ENCODE measurements at regions not wholly inside any gene's neighbourhood (a gene's known extent, or its start where the extent isn't known, plus 50 kb on each side); places are given as distances from the start of the nearest gene placed in this dataset.

GRCh38 chr13:106297283-106297682, 238.2 kb downstream of the EFNB2 start:
- TF ChIP-seq CTCF (IDR thresholded peaks at IDR 0.05; ENCODE audit: low read length) (no peak), EZH2 (IDR thresholded peaks at IDR 0.05; ENCODE audit: borderline replicate concordance, low read length) (no peak)
